Adrenal gland (tissue), 9 donors: ENCODE measurements at regions not wholly inside any gene's neighbourhood (a gene's known extent, or its start where the extent isn't known, plus 50 kb on each side); places are given as distances from the start of the nearest gene placed in this dataset.

ENCODE experiments used
- DNase-seq, 7 donors: peaks; one replicate each; pipeline ENCODE4 v3.0.0-alpha.2; 2019 to 2020
- H3K27ac ChIP-seq, 5 donors: fragments of 200-600 bp; sonication (generic) in 4 of 5; 1 replicate in 3 of 5; 2 replicates in 2 of 5; pipeline versions ENCODE4 v1.5.1 to v1.8.0; 2016 to 2020; ENCODE audit warnings: mild to moderate bottlenecking in 1 of 5
- H3K27me3 ChIP-seq: fragments of 200-600 bp; 2 replicates; pipeline ENCODE4 v1.8.0; 2021
- H3K36me3 ChIP-seq, 2 donors: fragments of 200-600 bp; replicated peaks in 1 of 2; 1 replicate in 1 of 2; 2 replicates in 1 of 2; pipeline versions ENCODE4 v1.5.1 to v1.8.0; 2018 to 2022
- H3K4me1 ChIP-seq, 2 donors: fragments of 200-600 bp; replicated peaks in 1 of 2; 1 replicate in 1 of 2; 2 replicates in 1 of 2; pipeline versions ENCODE4 v1.5.1 to v1.8.0; 2018 to 2021
- H3K4me3 ChIP-seq, 4 donors: fragments of 200-600 bp; sonication (generic) in 3 of 4; one replicate each; pipeline ENCODE4 v1.5.1; 2016 to 2018
- H3K9me3 ChIP-seq, 3 donors: fragments of 200-600 bp; sonication (generic) in 1 of 3; replicated peaks in 1 of 3; 1 replicate in 2 of 3; 2 replicates in 1 of 3; pipeline versions ENCODE4 v1.5.1 to v1.8.0; 2016 to 2021
- CTCF ChIP-seq, 6 experiments: fragments of 450-650 bp in 4 of 6; fragments of 200-600 bp in 2 of 6; sonication (generic) in 1 of 6; IDR thresholded peaks; 1 replicate in 5 of 6; 2 replicates in 1 of 6; pipeline versions ENCODE4 v1.5.1 to v1.8.0; 2016 to 2021; ENCODE audit warnings: antibody characterized with exemption in 6 of 6, mild to moderate bottlenecking in 2 of 6, moderate library complexity in 1 of 6
- POLR2A ChIP-seq, 2 donors: fragments of 450-650 bp; IDR thresholded peaks; one replicate each; pipeline ENCODE4 v1.6.1; 2017; ENCODE audit warnings: antibody characterized with exemption in 2 of 2, mild to moderate bottlenecking in 2 of 2, moderate library complexity in 1 of 2
- WGBS, 4 donors: extraction: QIAGEN DNeasy Blood & Tissue Kit in 2 of 4; methylation state at CpG; one replicate each; pipeline versions ENCODE4 v1.1.5 to v1.1.7; 2013 to 2017; 5-methylcytosine and 5-hydroxymethylcytosine counted together
- intact Hi-C, 2 donors: fragments of 100-400 bp; cut with DNase I; formaldehyde crosslinking; loops; one replicate each; pipeline versions ENCODE4 v1.14.1 to v1.15.0; 2022 to 2023
- donor health status: healthy with polysubstance abuse.
- donor health status: Bipolar disorder and iron deficiency.
- donor health status: DM: yes; HTN: yes; CAD: no.
- donor health status: DM: no; HTN: no; CAD: no.
- donor health status: DM: no; HTN: no; CAD: no.

- TF ChIP-seq CTCF (IDR thresholded peaks at IDR 0.05) (no peak), POLR2A (IDR thresholded peaks at IDR 0.05) (no peak)
- H3K9me3 ChIP-seq = no peaks in the 10 kb centered on the region
- no peak for DNase-seq
- H3K27me3 ChIP-seq = no peaks in the 10 kb centered on the region
- intact Hi-C loops = no loop called here
- no peaks in the 10 kb centered on the region for H3K4me1 ChIP-seq
- H3K36me3 ChIP-seq = no peaks in the 10 kb centered on the region
- H3K4me3 ChIP-seq = no peak overlapping the region
- H3K27ac ChIP-seq = no peak overlapping the region
Measured at GRCh38 chr2:122471753-122472152, 716.3 kb downstream of the TSN start.

GRCh38 chr2:122478117-122478516 is 722.7 kb downstream of the TSN start:
- intact Hi-C loops = no loop called here
- TF ChIP-seq POLR2A (IDR thresholded peaks at IDR 0.05) (no peak), CTCF (IDR thresholded peaks at IDR 0.05) (no peak)
- no peak overlapping the region for H3K27ac ChIP-seq
- H3K36me3 ChIP-seq = no peaks in the 10 kb centered on the region
- no peak overlapping the region for H3K4me3 ChIP-seq
- no peaks in the 10 kb centered on the region for H3K4me1 ChIP-seq
- 73 to 92% (median 80%) methylated on average over 2 of the region's 2 CpGs for WGBS, 4 donors
- no peaks in the 10 kb centered on the region for H3K9me3 ChIP-seq
- H3K27me3 ChIP-seq = no peaks in the 10 kb centered on the region
- DNase-seq = no peak

- 48 to 59% (median 53%) methylated on average over 2 of the region's 2 CpGs for WGBS, 4 donors
- intact Hi-C loops = no loop called here
- Histone ChIP-seq H3K36me3 (no peaks in the 10 kb centered on the region), H3K27ac (no peak overlapping the region), H3K4me1 (no peaks in the 10 kb centered on the region), H3K9me3 (no peaks in the 10 kb centered on the region), H3K4me3 (no peak overlapping the region), H3K27me3 (no peaks in the 10 kb centered on the region)
- no peak for TF ChIP-seq POLR2A (IDR thresholded peaks at IDR 0.05)
- TF ChIP-seq CTCF (IDR thresholded peaks at IDR 0.05) = no peak
- no peak for DNase-seq
Measured at GRCh38 chr2:122478771-122479170, 723.3 kb downstream of the TSN start.

- Histone ChIP-seq H3K4me3 (no peak overlapping the region), H3K9me3 (no peaks in the 10 kb centered on the region), H3K36me3 (no peaks in the 10 kb centered on the region), H3K4me1 (no peaks in the 10 kb centered on the region), H3K27me3 (no peaks in the 10 kb centered on the region), H3K27ac (no peak overlapping the region)
- no peak for DNase-seq
- 77 to 80% (median 79%) methylated on average over 6 of the region's 6 CpGs for WGBS, 4 donors
- no peak for TF ChIP-seq CTCF (IDR thresholded peaks at IDR 0.05)
- TF ChIP-seq POLR2A (IDR thresholded peaks at IDR 0.05) = no peak
- intact Hi-C loops = no loop called here
Measured at GRCh38 chr2:122480501-122481243, 725.2 kb downstream of the TSN start.
